GM21723 (cell line): ENCODE measurements at regions not wholly inside any gene's neighbourhood (a gene's known extent, or its start where the extent isn't known, plus 50 kb on each side); places are given as distances from the start of the nearest gene placed in this dataset.
"Not testable (repeated sequence)": the region's sequence is repeated elsewhere in the genome, so short reads cannot be mapped to it uniquely, and the experiment has no call there.

Experiments used
- ATAC-seq: cut with Tn5 transposase; IDR thresholded peaks from one replicate; pipeline ENCODE4 v1.9.1; 2021; ENCODE audit warnings: mild to moderate bottlenecking, moderate library complexity; ENCODE audit not compliant: unreplicated experiment

DNA sequence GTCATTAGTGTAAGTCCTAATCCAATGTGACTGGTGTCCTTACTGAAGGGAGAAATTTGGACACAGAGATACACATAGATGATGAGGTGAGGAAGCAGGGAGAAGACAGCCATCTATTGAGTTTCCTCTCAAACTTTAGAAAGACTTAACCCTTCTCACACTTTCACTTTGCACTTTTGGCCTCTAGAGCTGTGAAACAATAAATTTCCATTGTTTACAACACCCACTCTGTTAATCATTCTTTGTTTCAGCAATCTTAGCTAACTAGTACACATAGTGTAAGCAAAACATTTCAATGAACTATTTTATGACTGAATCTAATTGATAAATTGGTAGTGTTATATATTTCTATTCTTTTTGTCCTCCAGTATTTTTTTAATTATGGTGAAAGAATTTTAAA is 1092.8 kb upstream of the POT1 start:
- ATAC-seq: no peak

DNA sequence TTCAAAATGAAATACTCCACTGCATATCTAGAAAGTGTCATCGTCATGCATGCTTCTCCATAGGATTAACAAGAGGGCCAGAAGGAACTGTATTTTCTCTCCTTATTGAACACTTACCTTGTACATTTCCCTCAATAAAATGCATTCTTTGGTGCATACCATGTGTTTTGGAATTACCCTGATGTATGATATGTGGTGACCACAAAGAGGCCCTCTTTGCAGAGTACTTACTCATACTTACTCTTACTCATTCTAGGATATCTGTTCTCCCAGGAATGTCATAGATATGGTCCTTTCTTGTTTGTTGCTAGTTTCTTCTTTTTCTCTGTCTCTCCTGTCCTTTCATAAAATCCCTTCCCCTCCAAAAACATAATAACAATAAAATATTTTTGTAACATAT is 1087.1 kb upstream of the POT1 start:
- no peak for ATAC-seq

DNA sequence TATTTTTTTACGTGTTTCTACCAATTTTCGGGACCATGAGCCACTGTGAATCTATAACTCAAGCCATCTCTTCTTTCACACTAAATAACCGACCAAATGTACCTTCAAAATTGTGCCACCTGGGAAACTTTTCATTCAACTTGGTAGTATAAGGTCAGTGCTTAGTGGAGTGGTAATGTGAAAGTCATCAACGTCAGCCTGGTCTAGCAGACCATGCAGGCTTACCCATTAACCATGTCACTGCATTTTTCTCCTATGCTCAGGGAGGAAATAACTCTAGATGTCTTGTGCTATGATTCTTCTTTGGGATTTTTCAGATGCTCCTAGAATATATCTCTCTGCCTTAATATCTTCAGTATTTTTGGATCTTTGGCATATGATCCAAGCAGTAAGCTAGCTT is 1075.4 kb upstream of the POT1 start:
- no peak for ATAC-seq

DNA sequence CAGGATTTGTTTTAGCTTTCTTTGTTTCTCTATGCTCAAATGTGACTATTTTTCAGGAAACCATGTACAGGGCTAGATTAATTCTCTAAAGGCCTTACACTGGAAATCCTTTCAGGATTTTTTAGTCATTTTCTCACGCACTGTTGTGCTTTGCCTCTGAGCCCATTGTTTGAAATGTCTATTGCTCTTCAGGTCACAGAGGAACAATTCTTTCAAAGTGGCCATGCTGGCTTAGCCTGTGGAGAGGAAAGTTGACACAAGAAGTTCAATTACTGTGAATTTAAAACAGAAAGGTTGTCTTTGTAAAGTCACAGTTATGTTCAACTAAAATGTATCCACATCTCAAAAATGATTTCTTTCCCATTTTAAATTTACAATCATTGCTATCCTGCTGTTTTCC is 1071.7 kb upstream of the POT1 start:
- no peak for ATAC-seq

DNA sequence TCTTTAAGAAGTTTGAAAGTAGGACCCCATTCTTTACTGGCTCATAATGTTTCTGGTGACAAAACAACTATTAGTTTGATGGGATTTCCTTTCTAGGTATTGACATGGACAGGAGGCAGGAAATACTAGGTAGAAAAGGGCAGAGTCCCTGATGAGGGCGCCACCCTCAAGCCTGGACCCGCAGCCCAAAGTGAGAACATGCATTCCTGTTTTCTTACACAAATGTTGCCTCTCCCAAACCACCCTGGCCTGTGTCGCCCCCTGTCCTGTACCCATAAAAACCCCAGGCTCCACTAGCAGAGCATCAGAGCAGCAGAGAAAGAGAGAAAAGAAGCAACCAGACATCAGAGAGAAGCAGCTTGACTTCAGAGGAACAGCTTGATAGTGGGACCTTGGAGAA is 1055.2 kb upstream of the POT1 start:
- ATAC-seq: no peak

DNA sequence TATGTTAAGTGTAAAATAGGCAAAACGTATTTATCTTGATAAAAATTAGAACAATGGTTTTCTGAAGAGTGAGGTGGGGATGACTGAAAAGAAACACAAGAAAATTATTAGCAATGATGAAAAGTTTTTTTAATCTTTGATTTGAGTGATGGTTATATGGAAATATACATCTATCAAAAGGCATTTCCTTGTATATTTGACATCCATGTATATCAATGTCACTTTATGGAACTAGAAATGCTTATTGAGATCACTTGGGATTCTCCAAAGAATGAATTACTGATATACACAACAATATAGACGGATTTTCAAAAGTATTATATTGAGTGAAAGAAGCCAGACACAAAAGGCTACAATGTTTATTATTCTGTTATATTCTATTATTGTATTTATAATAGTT is 1042.0 kb upstream of the POT1 start:
- ATAC-seq: no peak

DNA sequence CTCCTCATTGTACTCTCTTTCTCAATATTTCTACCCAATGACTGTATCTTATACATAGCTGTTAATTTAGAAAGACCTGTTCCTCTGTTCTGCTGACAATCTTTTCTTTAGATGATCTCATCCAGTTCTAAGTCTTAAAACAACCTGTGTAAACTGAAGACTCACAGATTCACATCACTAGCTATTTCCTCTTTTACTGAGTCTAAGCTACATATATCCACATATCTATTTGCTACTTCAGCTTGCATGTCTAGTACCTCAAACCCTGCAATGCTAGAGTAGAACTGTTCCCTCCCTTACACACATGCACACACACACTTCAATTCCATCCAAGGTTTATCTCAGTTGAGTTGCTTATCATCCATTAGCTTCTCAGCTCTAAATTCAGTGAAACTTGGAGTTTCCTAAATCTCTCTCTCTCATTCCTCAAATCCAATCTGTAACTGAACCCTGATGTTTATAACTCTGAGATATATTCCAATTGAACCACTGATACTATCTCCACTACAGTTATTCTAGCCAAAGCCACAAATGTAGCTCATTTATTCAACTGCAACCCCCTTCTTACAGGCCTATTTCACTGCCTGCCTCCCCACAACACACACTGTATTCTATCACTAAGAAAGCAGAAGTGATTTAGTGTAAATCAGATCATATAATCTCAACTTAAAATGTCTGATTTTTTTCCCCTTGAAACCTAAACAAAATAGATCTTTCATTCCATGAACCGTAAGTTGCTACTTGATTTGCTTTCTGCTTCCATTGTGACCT is 1036.8 kb upstream of the POT1 start:
- ATAC-seq: no peak

DNA sequence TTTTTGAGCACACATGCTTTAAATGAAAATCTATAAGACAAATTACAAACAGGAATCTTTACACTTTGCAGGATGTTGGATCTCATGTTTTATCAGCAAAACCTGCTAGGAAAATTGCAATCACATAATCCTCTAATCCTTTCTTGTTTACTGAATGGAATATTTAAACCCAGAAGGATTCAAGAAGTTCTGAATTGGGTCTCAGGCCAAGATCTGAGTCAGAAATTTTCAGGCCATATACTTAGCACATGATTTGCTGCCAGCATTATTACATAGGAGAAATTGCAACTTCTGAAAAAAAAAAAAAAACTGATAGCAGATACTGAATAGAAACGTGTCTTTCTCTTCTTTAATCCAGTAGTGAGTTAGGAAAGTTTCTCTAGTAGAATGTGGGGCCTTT is 1005.3 kb upstream of the POT1 start:
- no peak for ATAC-seq

DNA sequence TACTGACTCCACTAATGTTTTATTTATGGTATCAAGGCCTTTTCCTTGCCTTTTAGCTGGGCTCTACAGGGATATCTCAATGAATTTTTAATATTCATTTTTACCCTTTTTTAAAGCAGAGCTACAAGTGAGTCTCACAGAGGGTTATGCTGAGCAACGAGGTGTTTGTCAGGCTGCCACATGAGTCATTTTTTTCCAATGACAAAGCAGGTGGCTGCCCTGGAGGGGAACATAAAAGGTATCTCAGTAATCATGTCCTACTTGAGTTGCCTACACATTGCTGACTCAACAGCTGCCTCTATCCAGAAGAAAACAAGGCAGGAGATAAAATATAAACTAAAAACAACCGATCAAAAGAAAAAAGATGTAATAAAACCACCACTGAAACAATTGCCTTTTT is 1004.9 kb upstream of the POT1 start:
- ATAC-seq: no peak

DNA sequence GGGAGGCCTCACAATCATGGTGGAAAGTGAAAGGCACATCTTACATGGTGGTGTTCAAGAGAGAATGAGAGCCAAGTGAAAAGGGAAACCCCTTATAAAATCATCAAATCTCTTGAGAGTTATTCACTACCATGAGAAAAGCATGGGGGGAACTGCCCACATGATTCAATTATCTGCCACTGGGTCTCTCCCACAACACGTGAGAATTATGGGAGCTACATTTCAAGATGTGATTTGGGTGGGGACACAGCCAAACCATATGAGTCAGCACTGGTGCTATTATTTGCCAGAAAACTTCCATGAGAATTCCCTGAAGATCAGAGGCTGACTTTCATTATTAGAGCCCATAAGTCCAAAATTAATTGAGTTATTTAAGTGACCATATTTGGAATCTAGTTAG is 1001.2 kb upstream of the POT1 start:
- ATAC-seq: no peak

DNA sequence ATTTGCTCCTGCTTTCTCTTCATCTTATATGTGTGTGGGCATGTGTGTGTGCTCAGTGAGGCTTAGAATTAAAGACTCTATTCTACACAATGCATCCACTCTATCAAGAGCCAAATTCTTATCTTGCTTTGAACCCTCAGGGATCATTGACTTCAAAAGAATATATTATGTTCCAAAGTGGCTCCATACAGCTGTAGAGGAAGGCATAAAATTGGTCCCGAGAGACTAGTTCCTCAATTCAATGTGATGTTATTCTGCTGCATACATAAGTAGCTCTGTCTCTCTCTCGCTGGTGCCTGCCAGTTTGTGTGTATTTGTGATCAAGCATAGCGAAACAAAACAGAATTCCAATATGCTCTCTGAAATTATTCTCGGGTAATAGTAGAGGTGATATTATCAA is 997.9 kb upstream of the POT1 start:
- no peak for ATAC-seq

DNA sequence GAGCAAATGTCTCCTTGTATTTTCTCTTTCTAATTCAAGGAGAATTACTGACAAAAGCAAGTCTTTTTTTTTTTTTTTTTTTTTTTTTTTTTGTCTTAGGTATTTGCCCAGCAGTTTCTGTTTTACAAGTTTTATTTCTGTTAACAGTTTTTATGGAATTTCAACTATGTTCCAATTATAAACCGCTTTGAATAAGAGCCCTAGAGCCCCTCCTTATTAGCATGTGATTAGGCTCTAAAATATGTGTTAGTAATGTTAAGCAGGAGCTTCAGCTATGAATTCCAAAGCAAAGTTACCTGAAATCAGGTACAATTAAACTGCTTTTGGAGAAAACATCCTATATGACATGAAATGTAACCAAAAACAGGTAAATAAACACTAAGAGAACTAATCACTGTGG is 997.0 kb upstream of the POT1 start:
- no peak for ATAC-seq

DNA sequence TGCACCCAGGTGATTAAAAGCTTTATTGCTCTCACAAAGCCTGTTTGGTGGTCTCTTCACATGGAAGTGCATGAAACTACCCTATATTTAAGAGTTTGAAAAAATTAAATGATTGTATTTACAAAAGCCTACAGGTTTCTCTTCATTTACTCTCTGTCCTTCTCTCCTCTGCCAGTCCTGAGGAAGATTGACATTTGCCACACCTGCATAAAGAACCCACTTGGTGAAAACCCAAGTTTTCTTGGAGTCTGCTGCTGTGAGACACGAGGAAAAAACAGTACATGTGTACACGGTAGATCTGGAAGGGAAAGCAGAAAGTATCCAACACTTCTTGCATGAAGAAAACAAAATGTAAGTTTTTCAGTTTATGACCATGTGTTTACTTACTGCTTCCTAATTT is 994.4 kb upstream of the POT1 start:
- no peak for ATAC-seq

DNA sequence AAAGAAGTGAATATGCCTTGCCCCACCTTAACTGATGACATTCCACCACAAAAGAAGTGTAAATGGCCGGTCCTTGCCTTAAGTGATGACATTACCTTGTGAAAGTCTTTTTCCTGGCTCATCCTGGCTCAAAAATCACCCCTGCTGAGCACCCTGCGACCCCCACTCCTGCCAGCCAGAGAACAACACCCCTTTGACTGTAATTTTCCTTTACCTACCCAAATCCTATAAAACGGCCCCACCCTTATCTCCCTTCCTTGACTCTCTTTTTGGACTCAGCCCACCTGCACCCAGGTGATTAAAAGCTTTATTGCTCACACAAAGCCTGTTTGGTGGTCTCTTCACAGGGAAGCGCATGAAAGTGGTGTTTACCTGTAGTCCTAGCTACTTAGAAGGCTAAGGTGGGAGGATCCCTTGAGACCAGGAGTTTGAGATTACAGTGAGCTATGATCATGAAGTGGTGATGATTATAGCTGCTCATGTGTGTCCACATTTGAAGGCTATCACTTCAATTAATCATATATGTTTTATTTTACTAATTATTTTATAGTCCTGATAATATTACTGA is 985.8 kb upstream of the POT1 start:
- not testable (repeated sequence) for ATAC-seq

DNA sequence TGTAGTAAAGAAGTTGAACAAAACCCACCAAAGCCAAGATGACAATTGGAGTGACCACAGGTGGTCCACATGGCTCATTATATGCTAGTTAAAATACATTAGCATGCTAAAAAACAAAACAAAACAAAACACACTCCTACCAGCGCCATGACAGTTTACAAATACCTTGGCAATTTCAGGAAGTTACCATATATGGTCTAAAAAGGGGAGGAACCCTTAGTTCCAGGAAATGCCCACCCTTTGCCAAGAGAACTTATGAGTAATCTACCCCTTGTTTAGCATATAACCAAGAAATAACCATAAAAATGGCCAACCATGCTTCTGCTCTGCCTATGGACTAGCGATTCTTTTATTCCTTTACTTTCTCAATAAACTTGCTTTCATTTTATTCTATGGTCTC is 979.1 kb upstream of the POT1 start:
- ATAC-seq: no peak

DNA sequence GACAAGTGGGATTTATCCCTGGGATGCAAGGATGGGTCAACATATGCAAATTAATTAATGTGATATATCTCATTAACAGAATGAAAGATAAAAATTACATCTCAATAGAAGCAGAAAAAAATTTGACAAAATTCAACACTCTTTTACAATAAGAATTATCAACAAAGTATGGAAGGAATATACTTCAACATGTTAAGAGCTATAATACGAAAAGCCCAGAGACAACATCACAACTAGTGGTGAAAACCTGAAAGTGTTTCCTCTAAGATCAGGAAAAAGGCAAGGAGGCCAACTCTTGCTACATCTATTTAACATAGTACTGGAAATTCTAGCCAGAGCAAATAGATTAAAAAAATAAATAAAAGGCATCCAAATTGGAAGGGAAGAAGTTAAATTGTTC is 970.0 kb upstream of the POT1 start:
- ATAC-seq: no peak

DNA sequence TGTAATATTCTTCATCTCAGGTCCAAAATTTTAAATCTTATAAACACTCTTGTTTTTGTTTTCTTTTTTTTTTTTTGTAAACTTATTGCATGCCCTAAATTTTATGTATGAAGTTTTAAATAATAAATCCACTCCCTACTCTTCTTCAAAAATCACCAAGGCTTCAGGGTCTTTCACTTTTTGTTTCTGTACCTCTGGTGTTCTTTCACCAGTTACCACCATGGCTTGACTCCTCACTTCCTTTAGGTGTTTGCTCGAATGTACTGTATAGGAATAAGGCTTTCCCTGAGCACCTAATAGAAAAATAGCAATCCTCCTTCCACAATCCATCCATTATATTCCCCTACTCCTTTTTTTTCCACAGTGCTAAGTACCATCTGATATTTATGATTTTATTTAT is 962.8 kb upstream of the POT1 start:
- ATAC-seq: no peak

DNA sequence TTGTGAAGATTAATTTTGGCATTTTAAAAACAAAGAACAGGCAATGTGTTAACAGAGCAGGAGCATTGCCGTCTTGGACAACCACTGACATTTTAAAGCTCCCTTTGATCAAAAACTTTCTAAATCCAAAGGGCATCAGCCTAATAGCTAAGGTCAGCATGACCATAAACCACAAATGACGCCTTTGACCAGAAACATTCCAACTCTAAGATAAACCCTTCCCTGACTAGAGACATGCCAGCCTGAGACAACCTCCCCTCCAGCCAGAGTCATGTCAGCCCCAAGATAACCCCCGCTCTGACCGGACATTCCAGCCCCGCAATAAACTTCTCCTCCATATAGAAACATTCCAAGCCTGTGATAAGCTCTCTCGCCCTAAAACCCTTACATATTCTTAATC is 949.4 kb upstream of the POT1 start:
- no peak for ATAC-seq

DNA sequence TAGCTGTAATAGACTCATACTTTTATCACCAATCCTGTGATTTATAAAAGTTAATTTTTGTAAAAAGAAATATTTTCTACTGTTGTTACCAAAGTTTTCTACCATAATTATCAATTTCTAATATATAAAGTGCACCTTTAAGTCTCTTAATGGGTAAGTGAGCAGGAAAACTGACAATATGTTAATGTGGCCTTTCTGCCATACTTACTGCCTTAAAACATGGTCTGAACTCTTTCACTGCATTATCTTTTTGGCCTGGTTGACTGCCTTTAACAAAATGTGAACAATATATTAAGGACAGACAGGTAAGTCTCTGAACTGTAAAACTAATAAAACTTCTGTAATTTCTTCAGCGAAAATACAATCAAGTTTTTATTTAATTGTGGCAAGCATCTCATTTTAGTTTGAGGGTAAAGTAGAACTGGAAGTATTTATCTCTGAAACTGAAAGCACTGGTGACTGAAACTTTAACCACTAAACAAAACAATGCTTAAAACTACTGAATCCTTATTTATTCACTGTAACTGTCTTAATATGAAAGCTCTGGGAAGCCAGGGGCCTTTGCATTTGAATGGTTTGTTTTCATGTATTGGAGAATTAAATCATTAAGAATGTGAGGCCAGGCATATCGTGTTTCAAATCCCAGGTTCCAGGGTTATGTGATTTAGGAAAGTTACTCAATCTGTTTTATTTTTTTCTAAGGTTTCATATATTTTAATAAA is 948.8 kb upstream of the POT1 start:
- no peak for ATAC-seq

DNA sequence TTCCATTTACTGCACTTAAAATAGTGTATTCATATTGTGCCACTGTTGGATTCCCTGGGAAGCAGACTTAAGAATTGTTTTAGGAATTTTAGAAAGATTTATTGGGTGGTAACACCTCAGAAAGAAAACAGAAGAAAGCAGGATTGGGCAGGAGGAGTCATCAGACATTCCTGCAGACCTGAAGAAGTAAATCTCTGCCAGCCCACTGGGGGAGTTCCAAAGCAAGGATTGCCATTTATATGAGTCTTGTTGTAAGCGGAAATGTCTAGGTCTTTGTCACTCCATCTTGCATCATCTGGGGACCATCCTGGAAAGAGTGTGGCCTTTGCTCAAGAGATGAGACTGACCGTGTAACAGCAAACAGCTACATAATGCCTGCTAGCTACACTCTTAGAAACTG is 947.6 kb upstream of the POT1 start:
- ATAC-seq: no peak

DNA sequence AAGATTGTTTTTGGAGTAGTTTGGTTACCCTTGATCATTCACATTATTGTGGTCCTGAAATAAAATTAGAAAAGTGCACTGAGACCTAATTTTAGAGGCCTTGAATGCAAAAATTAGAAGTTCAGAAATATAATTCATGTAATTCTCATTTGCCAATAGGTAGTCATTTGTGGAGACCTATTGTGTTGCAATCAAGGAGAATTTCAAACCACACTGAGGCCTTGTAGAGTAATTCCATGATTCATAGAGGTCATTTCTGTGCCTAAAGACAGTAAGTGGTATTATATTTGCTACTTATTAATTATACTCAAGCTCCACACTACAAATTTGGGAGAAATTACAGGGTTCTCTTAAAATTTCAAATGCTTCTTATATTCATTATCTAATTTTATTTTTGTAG is 946.8 kb upstream of the POT1 start:
- ATAC-seq: no peak

DNA sequence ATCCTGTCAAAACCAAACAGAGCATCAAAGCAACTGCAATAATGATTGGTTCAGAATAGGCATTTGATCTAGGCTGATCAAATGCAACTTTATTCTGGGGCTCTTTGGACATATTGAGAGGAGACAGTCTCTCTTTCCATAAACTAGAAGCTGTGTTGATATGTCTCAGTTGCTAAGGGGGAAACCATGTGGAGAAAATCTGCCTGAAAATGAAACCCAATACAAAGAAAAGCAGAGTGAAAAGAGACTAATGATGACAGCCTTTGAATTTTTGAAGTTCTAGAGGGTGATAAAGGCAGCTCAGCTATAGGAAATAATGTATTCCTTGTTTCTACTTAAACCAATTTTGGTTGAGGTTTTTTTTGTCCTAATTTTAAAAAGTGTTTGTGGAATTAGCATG is 941.8 kb upstream of the POT1 start:
- no peak for ATAC-seq
